ENCODE measurements at regions not wholly inside any gene's neighbourhood (a gene's known extent, or its start where the extent isn't known, plus 50 kb on each side); places are given as distances from the start of the nearest gene placed in this dataset.

DNA sequence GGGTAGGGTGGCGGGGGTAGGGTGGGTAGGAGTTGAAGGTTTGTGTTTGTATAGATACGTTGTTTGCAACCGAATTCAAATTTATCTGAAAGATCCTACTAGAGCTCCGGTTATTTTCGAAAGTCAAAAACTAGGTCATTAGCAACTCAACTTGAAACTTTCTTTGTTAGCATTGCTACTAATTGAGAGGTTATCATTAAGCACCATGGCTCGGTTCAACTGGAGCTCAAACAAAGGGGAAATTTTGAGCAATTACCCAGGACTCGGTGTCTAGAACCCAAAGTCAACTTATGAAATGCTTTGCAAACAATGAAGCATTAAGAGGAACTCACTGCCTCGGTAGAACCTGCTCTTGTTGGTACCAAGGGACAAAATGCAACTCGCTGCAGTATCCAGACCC, 207.7 kb downstream of the BCAT1 start:
- Histone ChIP-seq H3K36me3 (ENCODE audit: insufficient read depth, low read length) (no peaks in the 10 kb centered on the region), H3K27ac (ENCODE audit: low read depth, low read length) (no peak overlapping the region), H3K4me3 (ENCODE audit: insufficient read depth, low read length) (no peak overlapping the region), H3K4me1 (ENCODE audit: insufficient read depth, low read length) (no peaks in the 10 kb centered on the region), H3K79me2 (ENCODE audit: insufficient read depth, low read length) (no peaks in the 10 kb centered on the region), H3K27me3 (ENCODE audit: insufficient read depth, low read length) (no peaks in the 10 kb centered on the region), H4K20me1 (ENCODE audit: insufficient read depth, low read length) (no peaks in the 10 kb centered on the region), H2AFZ (ENCODE audit: low read length) (no peak overlapping the region), H3K9me3 (ENCODE audit: low read depth, low read length) (no peaks in the 10 kb centered on the region), H3K4me2 (ENCODE audit: insufficient read depth, low read length) (no peak overlapping the region)
- TF ChIP-seq, protein P1, sequence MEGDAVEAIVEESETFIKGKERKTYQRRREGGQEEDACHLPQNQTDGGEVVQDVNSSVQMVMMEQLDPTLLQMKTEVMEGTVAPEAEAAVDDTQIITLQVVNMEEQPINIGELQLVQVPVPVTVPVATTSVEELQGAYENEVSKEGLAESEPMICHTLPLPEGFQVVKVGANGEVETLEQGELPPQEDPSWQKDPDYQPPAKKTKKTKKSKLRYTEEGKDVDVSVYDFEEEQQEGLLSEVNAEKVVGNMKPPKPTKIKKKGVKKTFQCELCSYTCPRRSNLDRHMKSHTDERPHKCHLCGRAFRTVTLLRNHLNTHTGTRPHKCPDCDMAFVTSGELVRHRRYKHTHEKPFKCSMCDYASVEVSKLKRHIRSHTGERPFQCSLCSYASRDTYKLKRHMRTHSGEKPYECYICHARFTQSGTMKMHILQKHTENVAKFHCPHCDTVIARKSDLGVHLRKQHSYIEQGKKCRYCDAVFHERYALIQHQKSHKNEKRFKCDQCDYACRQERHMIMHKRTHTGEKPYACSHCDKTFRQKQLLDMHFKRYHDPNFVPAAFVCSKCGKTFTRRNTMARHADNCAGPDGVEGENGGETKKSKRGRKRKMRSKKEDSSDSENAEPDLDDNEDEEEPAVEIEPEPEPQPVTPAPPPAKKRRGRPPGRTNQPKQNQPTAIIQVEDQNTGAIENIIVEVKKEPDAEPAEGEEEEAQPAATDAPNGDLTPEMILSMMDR (IDR thresholded peaks at IDR 0.05; ENCODE audit: extremely low read depth, low read depth, low read length) = no peak
- no peak for DNase-seq (ENCODE audit: insufficient read length, low spot score, missing footprints)

DNA sequence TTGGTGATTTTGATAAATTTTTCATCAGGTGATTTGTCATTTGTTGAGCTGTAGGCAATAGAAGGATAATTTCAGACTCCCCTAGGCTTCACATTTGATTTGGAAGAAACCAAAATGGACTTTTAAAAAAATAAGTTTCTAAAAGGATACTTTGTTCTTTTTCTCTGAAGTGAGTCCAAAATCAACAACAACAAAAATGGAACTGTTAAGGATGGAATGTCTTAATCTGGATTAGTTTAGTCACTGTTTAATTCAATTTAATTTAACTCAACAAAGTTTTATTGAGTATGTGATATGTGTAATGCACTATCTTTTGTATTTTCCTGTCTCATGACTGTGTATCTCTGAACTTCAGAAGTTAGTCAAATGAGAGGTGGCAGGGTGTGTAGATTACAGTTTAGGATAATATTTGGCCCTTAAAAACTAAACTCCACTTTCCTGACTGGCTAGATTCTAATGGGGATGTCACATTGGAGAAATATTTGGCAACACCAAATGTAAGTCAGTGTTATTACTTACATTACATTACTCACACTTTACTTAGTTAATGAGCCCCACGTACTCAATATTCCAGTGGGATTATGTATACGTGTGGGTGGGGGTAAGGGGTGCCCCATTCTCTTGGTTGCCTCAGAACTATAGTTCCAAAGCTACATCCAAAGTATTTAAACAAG, 209.7 kb downstream of the BCAT1 start:
- peak; percentile 25 for DNase-seq (ENCODE audit: insufficient read length, low spot score, missing footprints)
- H3K27ac ChIP-seq (ENCODE audit: low read depth, low read length) = no peak overlapping the region
- H2AFZ ChIP-seq (ENCODE audit: low read length) = no peak overlapping the region
- H3K79me2 ChIP-seq (ENCODE audit: insufficient read depth, low read length) = no peaks in the 10 kb centered on the region
- no peak overlapping the region for H3K4me2 ChIP-seq (ENCODE audit: insufficient read depth, low read length)
- no peaks in the 10 kb centered on the region for H3K9me3 ChIP-seq (ENCODE audit: low read depth, low read length)
- H3K4me3 ChIP-seq (ENCODE audit: insufficient read depth, low read length) = no peak overlapping the region
- TF ChIP-seq, protein P1 (IDR thresholded peaks at IDR 0.05; ENCODE audit: extremely low read depth, low read depth, low read length) = no peak
- H4K20me1 ChIP-seq (ENCODE audit: insufficient read depth, low read length) = no peaks in the 10 kb centered on the region
- no peaks in the 10 kb centered on the region for H3K36me3 ChIP-seq (ENCODE audit: insufficient read depth, low read length)
- no peaks in the 10 kb centered on the region for H3K4me1 ChIP-seq (ENCODE audit: insufficient read depth, low read length)
- no peaks in the 10 kb centered on the region for H3K27me3 ChIP-seq (ENCODE audit: insufficient read depth, low read length)

DNA sequence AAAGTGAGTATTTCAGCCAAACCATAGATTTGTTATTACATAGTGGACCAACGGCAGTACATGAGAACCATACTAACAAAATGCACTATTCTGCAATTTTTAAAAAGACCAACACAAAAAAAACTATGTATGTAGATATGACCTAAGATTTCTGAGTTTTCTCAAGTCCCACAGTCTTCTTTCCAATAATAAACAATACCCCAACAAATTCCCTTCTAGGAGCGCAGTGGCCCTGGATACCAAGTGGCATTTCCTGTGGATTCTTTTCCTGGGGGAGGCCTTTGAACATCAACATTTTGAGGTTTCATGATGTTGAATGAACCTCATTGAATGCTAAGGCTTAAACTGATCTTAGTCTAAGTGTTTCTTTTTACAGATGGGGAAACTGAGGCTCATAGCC, 210.5 kb downstream of the BCAT1 start:
- H3K4me3 ChIP-seq (ENCODE audit: insufficient read depth, low read length) = no peak overlapping the region
- H2AFZ ChIP-seq (ENCODE audit: low read length) = peak overlapping the region; percentile 30
- no peaks in the 10 kb centered on the region for H3K27me3 ChIP-seq (ENCODE audit: insufficient read depth, low read length)
- H4K20me1 ChIP-seq (ENCODE audit: insufficient read depth, low read length) = no peaks in the 10 kb centered on the region
- TF ChIP-seq, protein P1 (IDR thresholded peaks at IDR 0.05; ENCODE audit: extremely low read depth, low read depth, low read length) = no peak
- H3K27ac ChIP-seq (ENCODE audit: low read depth, low read length) = no peak overlapping the region
- no peak overlapping the region for H3K4me2 ChIP-seq (ENCODE audit: insufficient read depth, low read length)
- H3K4me1 ChIP-seq (ENCODE audit: insufficient read depth, low read length) = no peaks in the 10 kb centered on the region
- no peaks in the 10 kb centered on the region for H3K36me3 ChIP-seq (ENCODE audit: insufficient read depth, low read length)
- H3K9me3 ChIP-seq (ENCODE audit: low read depth, low read length) = no peaks in the 10 kb centered on the region
- no peaks in the 10 kb centered on the region for H3K79me2 ChIP-seq (ENCODE audit: insufficient read depth, low read length)
- DNase-seq (ENCODE audit: insufficient read length, low spot score, missing footprints) = no peak

DNA sequence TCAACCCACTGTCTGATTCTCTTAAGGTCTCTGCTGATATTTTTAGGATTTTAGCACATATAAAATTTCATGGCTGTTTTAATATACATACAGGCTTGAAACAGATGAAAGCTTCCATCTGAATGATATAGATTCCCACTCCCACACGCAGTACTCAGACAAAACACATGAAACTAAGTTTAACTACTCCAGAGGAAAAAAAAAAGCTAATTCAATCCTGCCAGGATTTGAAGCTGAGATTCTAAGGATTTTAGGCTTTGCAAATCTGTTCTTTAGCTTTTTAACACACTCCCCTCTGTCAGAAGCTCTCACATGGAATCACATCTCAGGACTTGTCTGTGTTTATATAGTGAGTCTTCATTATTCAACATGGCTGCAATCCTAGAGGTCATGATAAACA, 217.3 kb downstream of the BCAT1 start:
- Histone ChIP-seq H4K20me1 (ENCODE audit: insufficient read depth, low read length) (no peaks in the 10 kb centered on the region), H3K9me3 (ENCODE audit: low read depth, low read length) (no peaks in the 10 kb centered on the region), H3K4me3 (ENCODE audit: insufficient read depth, low read length) (no peak overlapping the region), H3K4me2 (ENCODE audit: insufficient read depth, low read length) (no peak overlapping the region), H2AFZ (ENCODE audit: low read length) (peak overlapping the region; percentile 19), H3K27me3 (ENCODE audit: insufficient read depth, low read length) (no peaks in the 10 kb centered on the region), H3K79me2 (ENCODE audit: insufficient read depth, low read length) (no peaks in the 10 kb centered on the region), H3K36me3 (ENCODE audit: insufficient read depth, low read length) (no peaks in the 10 kb centered on the region), H3K27ac (ENCODE audit: low read depth, low read length) (no peak overlapping the region), H3K4me1 (ENCODE audit: insufficient read depth, low read length) (no peaks in the 10 kb centered on the region)
- TF ChIP-seq, protein P1 (IDR thresholded peaks at IDR 0.05; ENCODE audit: extremely low read depth, low read depth, low read length) = no peak
- DNase-seq (ENCODE audit: insufficient read length, low spot score, missing footprints) = no peak
